SK-N-SH (cell line): ENCODE measurements at regions not wholly inside any gene's neighbourhood (a gene's known extent, or its start where the extent isn't known, plus 50 kb on each side); places are given as distances from the start of the nearest gene placed in this dataset.

ENCODE experiments used
- CTCF ChIA-PET: fragments of 300-600, 350-600 bp; formaldehyde crosslinking; extraction: SDS; loops from one replicate; lab custom pipeline; 2021; lab: Yijun Ruan, JAX
- POLR2A ChIA-PET: fragments of 350-600 bp; sonication (Branson Sonifier 250); formaldehyde crosslinking; extraction: SDS; loops from one replicate; lab custom pipeline; 2020; ENCODE audit warnings: antibody characterized with exemption, inconsistent platforms; lab: Yijun Ruan, JAX
- DNase-seq: peaks from one replicate; pipeline ENCODE4 v3.0.0; 2012
- H2AFZ ChIP-seq: fragments of 200-600 bp; sonication (generic); 2 replicates; pipeline ENCODE4 v1.8.1; 2016; ENCODE audit warnings: antibody characterized with exemption, mild to moderate bottlenecking, low read depth
- H3F3A ChIP-seq: fragments of 200-600 bp; sonication (generic); replicated peaks from 2 replicates; pipeline ENCODE3; 2016; ENCODE audit warnings: antibody characterized with exemption, mild to moderate bottlenecking; ENCODE audit not compliant: insufficient read depth
- H3K27ac ChIP-seq, 2 experiments: fragments of 200-500 bp in 1 of 2; fragments of 200-600 bp in 1 of 2; sonication (Bioruptor generic) in 1 of 2; sonication (generic), shearing (Covaris generic) in 1 of 2; 2 replicates each; pipeline versions ENCODE4 v1.5.1 to v1.6.1; 2014 to 2016; ENCODE audit warnings: low read depth in 2 of 2, inconsistent platforms in 1 of 2, low read length in 1 of 2, mild to moderate bottlenecking in 1 of 2, mixed read lengths in 1 of 2
- H3K27me3 ChIP-seq: fragments of 200-600 bp; sonication (generic), shearing (Covaris generic); 2 replicates; pipeline ENCODE4 v1.6.1; 2016; ENCODE audit warnings: mixed run types; ENCODE audit not compliant: insufficient read depth
- H3K36me3 ChIP-seq, 2 experiments: fragments of 200-500 bp in 1 of 2; fragments of 200-600 bp in 1 of 2; sonication (Bioruptor generic) in 1 of 2; sonication (generic) in 1 of 2; replicated peaks in 1 of 2; 2 replicates each; pipeline versions ENCODE3 to v1.5.1; 2014 to 2016; ENCODE audit warnings: low read length in 1 of 2, mild to moderate bottlenecking in 1 of 2; ENCODE audit not compliant: insufficient read depth in 2 of 2, control insufficient read depth in 1 of 2
- H3K4me1 ChIP-seq, 2 experiments: fragments of 200-500 bp in 1 of 2; fragments of 200-600 bp in 1 of 2; sonication (Bioruptor generic) in 1 of 2; sonication (generic), shearing (Covaris generic) in 1 of 2; 2 replicates each; pipeline versions ENCODE4 v1.5.1 to v1.6.1; 2014 to 2016; ENCODE audit warnings: low read depth in 1 of 2, low read length in 1 of 2, mixed run types in 1 of 2; ENCODE audit not compliant: insufficient read depth in 2 of 2, control insufficient read depth in 1 of 2
- H3K4me2 ChIP-seq: fragments of 200-600 bp; sonication (generic), shearing (Covaris generic); 2 replicates; pipeline ENCODE4 v1.6.1; 2017; ENCODE audit warnings: mixed run types
- H3K4me3 ChIP-seq, 2 experiments: fragments of 200-500 bp in 1 of 2; fragments of 200-600 bp in 1 of 2; sonication (Bioruptor generic) in 1 of 2; sonication (generic), shearing (Covaris generic) in 1 of 2; 2 replicates each; pipeline versions ENCODE4 v1.5.1 to v1.8.1; 2014 to 2016; ENCODE audit warnings: low read depth in 2 of 2, inconsistent platforms in 1 of 2, low read length in 1 of 2, mild to moderate bottlenecking in 1 of 2, mixed read lengths in 1 of 2, moderate library complexity in 1 of 2
- H3K79me2 ChIP-seq: fragments of 200-600 bp; sonication (generic); 2 replicates; pipeline ENCODE4 v1.8.1; 2017; ENCODE audit warnings: mild to moderate bottlenecking; ENCODE audit not compliant: insufficient read depth
- H3K9ac ChIP-seq: fragments of 200-600 bp; sonication (generic); 2 replicates; pipeline ENCODE4 v1.6.1; 2017; ENCODE audit warnings: mixed run types
- H3K9me2 ChIP-seq: fragments of 200-600 bp; sonication (generic); 2 replicates; pipeline ENCODE4 v1.6.1; 2017; ENCODE audit warnings: mixed run types
- H3K9me3 ChIP-seq: fragments of 200-600 bp; sonication (generic); 2 replicates; pipeline ENCODE4 v1.6.1; 2017; ENCODE audit warnings: mixed run types, mild to moderate bottlenecking, moderate library complexity
- H4K20me1 ChIP-seq: fragments of 200-600 bp; sonication (generic); 2 replicates; pipeline ENCODE4 v1.6.1; 2017; ENCODE audit warnings: mild to moderate bottlenecking, mixed run types; ENCODE audit not compliant: insufficient read depth
- ELF1 ChIP-seq: IDR thresholded peaks from 2 replicates; pipeline ENCODE4 v1.4.0; 2012
- EP300 ChIP-seq, 2 experiments: IDR thresholded peaks; 2 replicates each; pipeline versions ENCODE4 v1.4.0 to v1.6.1; 2012; ENCODE audit warnings: borderline replicate concordance in 1 of 2, low read depth in 1 of 2, low read length in 1 of 2
- GABPA ChIP-seq: IDR thresholded peaks from 2 replicates; pipeline ENCODE4 v1.4.0; 2012; ENCODE audit warnings: low read depth, mild to moderate bottlenecking
- JUND ChIP-seq: IDR thresholded peaks from 2 replicates; pipeline ENCODE4 v1.4.0; 2012
- MEF2A ChIP-seq: IDR thresholded peaks from 2 replicates; pipeline ENCODE4 v1.4.0; 2012; ENCODE audit warnings: low read depth, borderline replicate concordance
- MXI1 ChIP-seq: IDR thresholded peaks from 2 replicates; pipeline ENCODE4 v1.6.1; 2012; ENCODE audit warnings: mild to moderate bottlenecking, low read depth, low read length, improper control_type of control experiment
- NFIC ChIP-seq: IDR thresholded peaks from 2 replicates; pipeline ENCODE4 v1.4.0; 2012; ENCODE audit warnings: borderline replicate concordance
- POLR2AphosphoS5 ChIP-seq: IDR thresholded peaks from 2 replicates; pipeline ENCODE4 v1.6.1; 2012; ENCODE audit warnings: low read depth, low read length
- REST ChIP-seq: IDR thresholded peaks from 2 replicates; pipeline ENCODE4 v1.6.1; 2012; ENCODE audit warnings: mild to moderate bottlenecking, low read depth, low read length, moderate library complexity
- SMC3 ChIP-seq: IDR thresholded peaks from 2 replicates; pipeline ENCODE4 v1.6.1; 2012; ENCODE audit warnings: low read depth, low read length, improper control_type of control experiment
- TCF12 ChIP-seq: IDR thresholded peaks from 2 replicates; pipeline ENCODE4 v1.4.0; 2012
- USF2 ChIP-seq: fragments of 150-350 bp; IDR thresholded peaks from 2 replicates; pipeline ENCODE4 v1.6.1; 2017; ENCODE audit warnings: antibody characterized with exemption, low read length, low read depth, borderline replicate concordance
- YY1 ChIP-seq: IDR thresholded peaks from 2 replicates; pipeline ENCODE4 v1.4.0; 2012; ENCODE audit warnings: low read depth, mild to moderate bottlenecking
- WGBS: methylation state at CpG from one replicate; pipeline ENCODE4 v1.1.6; 2017; ENCODE audit warnings: low lambda C conversion rate; 5-methylcytosine and 5-hydroxymethylcytosine counted together
- TF ChIP-seq, protein P1 (sequence below): IDR thresholded peaks from 2 replicates; pipeline ENCODE4; 2012
- TF ChIP-seq, protein P2 (sequence below): IDR thresholded peaks from 2 replicates; pipeline ENCODE4 v1.4.0; 2012; ENCODE audit warnings: low read depth, borderline replicate concordance
- TF ChIP-seq, protein P3 (sequence below): IDR thresholded peaks from 2 replicates; pipeline ENCODE4 v1.4.0; 2012; ENCODE audit warnings: low read depth
- TF ChIP-seq, protein P4 (sequence below): IDR thresholded peaks from 2 replicates; pipeline ENCODE4 v1.4.0; 2012; ENCODE audit warnings: low read depth, borderline replicate concordance

GRCh38 chr4:152009983-152010709, 249.3 kb upstream of the GATB start:
- POLR2A ChIA-PET = no interaction called here
- Histone ChIP-seq H3K9me3 (no peaks in the 10 kb centered on the region), H2AFZ (no peak overlapping the region), H3K27ac (no peak overlapping the region), H3K79me2 (no peaks in the 10 kb centered on the region), H4K20me1 (no peaks in the 10 kb centered on the region), H3K9me2 (no peaks in the 10 kb centered on the region), H3K9ac (no peak overlapping the region), H3F3A (no peaks in the 10 kb centered on the region), H3K4me2 (no peak overlapping the region), H3K27me3 (0 out of 2 replicates have a peak, but pooled peaks cover 10% of the 10 kb centered on the region), H3K36me3 (no peaks in the 10 kb centered on the region), H3K4me3 (no peak overlapping the region), H3K4me1 (no peaks in the 10 kb centered on the region)
- CTCF ChIA-PET = interaction anchor here (1.4 kb wide), 1 partner anchor 9 kb away, joined by 3 read pairs; no protein-coding TSS in a partner anchor
- no peak for DNase-seq
- TF ChIP-seq, protein P1, sequence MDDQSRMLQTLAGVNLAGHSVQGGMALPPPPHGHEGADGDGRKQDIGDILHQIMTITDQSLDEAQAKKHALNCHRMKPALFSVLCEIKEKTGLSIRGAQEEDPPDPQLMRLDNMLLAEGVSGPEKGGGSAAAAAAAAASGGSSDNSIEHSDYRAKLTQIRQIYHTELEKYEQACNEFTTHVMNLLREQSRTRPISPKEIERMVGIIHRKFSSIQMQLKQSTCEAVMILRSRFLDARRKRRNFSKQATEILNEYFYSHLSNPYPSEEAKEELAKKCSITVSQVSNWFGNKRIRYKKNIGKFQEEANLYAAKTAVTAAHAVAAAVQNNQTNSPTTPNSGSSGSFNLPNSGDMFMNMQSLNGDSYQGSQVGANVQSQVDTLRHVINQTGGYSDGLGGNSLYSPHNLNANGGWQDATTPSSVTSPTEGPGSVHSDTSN = no peak
- no peak for TF ChIP-seq REST
- no peak for TF ChIP-seq MEF2A
- TF ChIP-seq YY1 = no peak
- no peak for TF ChIP-seq SMC3
- TF ChIP-seq, protein P2, sequence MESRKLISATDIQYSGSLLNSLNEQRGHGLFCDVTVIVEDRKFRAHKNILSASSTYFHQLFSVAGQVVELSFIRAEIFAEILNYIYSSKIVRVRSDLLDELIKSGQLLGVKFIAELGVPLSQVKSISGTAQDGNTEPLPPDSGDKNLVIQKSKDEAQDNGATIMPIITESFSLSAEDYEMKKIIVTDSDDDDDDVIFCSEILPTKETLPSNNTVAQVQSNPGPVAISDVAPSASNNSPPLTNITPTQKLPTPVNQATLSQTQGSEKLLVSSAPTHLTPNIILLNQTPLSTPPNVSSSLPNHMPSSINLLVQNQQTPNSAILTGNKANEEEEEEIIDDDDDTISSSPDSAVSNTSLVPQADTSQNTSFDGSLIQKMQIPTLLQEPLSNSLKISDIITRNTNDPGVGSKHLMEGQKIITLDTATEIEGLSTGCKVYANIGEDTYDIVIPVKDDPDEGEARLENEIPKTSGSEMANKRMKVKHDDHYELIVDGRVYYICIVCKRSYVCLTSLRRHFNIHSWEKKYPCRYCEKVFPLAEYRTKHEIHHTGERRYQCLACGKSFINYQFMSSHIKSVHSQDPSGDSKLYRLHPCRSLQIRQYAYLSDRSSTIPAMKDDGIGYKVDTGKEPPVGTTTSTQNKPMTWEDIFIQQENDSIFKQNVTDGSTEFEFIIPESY = no peak
- no peak for TF ChIP-seq POLR2AphosphoS5
- WGBS = 46% methylated on average over 8 of the region's 8 CpGs

DNA sequence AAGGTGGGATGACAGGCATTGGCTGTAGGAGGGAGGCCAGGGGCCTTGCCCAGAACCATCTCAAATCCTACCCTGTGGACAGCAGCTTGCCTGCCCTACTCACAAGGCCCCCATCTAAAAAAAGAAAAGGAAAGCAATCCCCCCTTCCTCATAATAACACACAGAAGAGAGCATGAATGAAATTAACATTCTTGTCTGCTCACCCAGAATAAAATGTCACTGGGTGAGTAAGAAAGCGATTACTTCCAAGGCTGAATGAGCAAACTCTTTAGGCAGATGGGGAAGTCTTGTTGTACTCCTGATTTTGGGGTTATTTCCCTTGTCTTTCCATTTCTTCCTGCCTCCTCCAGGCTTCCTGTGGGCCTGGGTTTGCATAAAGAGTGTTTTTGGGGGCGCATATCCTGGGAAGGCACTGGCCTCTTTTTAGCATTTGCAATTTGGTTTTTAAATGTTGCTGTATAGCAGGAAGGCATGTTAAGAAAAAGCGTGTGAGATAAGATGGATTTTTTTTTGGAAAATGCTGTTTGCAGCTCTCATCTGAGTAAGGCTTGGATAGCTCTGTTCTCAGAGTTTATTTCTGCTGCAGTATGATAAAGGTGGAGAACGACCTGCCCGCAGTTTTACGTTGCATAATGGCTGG, 248.3 kb upstream of the GATB start:
- no peaks in the 10 kb centered on the region for H3K36me3 ChIP-seq
- ChIA-PET POLR2A (no interaction called here), CTCF (interaction anchor here (1.4 kb wide), 1 partner anchor 10 kb away, joined by 3 read pairs; no protein-coding TSS in a partner anchor)
- H2AFZ ChIP-seq = no peak overlapping the region
- no peak for DNase-seq
- H3K27ac ChIP-seq = no peak overlapping the region
- H3K27me3 ChIP-seq = 0 out of 2 replicates have a peak, but pooled peaks cover 10% of the 10 kb centered on the region
- 60% methylated on average over 6 of the region's 6 CpGs for WGBS
- no peaks in the 10 kb centered on the region for H3K9me3 ChIP-seq
- H3K79me2 ChIP-seq = no peaks in the 10 kb centered on the region
- H3K4me2 ChIP-seq = no peak overlapping the region
- no peaks in the 10 kb centered on the region for H3K4me1 ChIP-seq
- H4K20me1 ChIP-seq = no peaks in the 10 kb centered on the region
- no peaks in the 10 kb centered on the region for H3K9me2 ChIP-seq
- H3K4me3 ChIP-seq = no peak overlapping the region
- no peaks in the 10 kb centered on the region for H3F3A ChIP-seq
- H3K9ac ChIP-seq = no peak overlapping the region
- TF ChIP-seq TCF12 (no peak), JUND (no peak), ELF1 (no peak), NFIC (no peak), GABPA (no peak), USF2 (no peak), POLR2AphosphoS5 (no peak), MXI1 (no peak), EP300 (IDR thresholded peaks at IDR 0.05; ENCODE audit: borderline replicate concordance in 1 of 2, low read depth in 1 of 2, low read length in 1 of 2) (no peak)
- TF ChIP-seq, protein P3, sequence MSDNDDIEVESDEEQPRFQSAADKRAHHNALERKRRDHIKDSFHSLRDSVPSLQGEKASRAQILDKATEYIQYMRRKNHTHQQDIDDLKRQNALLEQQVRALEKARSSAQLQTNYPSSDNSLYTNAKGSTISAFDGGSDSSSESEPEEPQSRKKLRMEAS = no peak
- TF ChIP-seq, protein P4, sequence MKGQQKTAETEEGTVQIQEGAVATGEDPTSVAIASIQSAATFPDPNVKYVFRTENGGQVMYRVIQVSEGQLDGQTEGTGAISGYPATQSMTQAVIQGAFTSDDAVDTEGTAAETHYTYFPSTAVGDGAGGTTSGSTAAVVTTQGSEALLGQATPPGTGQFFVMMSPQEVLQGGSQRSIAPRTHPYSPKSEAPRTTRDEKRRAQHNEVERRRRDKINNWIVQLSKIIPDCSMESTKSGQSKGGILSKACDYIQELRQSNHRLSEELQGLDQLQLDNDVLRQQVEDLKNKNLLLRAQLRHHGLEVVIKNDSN = no peak
